IPS DF 6.9 (cell line): ENCODE measurements at regions not wholly inside any gene's neighbourhood (a gene's known extent, or its start where the extent isn't known, plus 50 kb on each side); places are given as distances from the start of the nearest gene placed in this dataset.

Source experiments
- DNase-seq: peaks from one replicate; pipeline ENCODE4 v3.0.0-alpha.2; 2013; ENCODE audit warnings: low read depth, low spot score
- H3K27ac ChIP-seq: one replicate; pipeline ENCODE4 v1.5.1; 2013; ENCODE audit warnings: low read length, control low read depth
- H3K27me3 ChIP-seq: 2 replicates; pipeline ENCODE4 v1.6.1; 2013; ENCODE audit warnings: mild to moderate bottlenecking, low read length; ENCODE audit not compliant: control insufficient read depth, insufficient read depth
- H3K36me3 ChIP-seq: 2 replicates; pipeline ENCODE4 v1.6.1; 2013; ENCODE audit warnings: low read length; ENCODE audit not compliant: control insufficient read depth, insufficient read depth
- H3K4me1 ChIP-seq: 2 replicates; pipeline ENCODE4 v1.6.1; 2013; ENCODE audit warnings: low read length; ENCODE audit not compliant: control insufficient read depth, insufficient read depth
- H3K4me3 ChIP-seq: 2 replicates; pipeline ENCODE4 v1.5.1; 2013; ENCODE audit warnings: mild to moderate bottlenecking, low read length
- H3K9me3 ChIP-seq: 2 replicates; pipeline ENCODE4 v1.6.1; 2013; ENCODE audit warnings: low read length, inconsistent platforms; ENCODE audit not compliant: control insufficient read depth, insufficient read depth
- WGBS: extraction: QIAGEN DNeasy Blood & Tissue Kit; methylation state at CpG from one replicate; pipeline ENCODE4 v1.1.7; 2013; ENCODE audit warnings: mixed read lengths, missing lambda C conversion rate; ENCODE audit not compliant: insufficient read length, insufficient coverage; 5-methylcytosine and 5-hydroxymethylcytosine counted together

DNA sequence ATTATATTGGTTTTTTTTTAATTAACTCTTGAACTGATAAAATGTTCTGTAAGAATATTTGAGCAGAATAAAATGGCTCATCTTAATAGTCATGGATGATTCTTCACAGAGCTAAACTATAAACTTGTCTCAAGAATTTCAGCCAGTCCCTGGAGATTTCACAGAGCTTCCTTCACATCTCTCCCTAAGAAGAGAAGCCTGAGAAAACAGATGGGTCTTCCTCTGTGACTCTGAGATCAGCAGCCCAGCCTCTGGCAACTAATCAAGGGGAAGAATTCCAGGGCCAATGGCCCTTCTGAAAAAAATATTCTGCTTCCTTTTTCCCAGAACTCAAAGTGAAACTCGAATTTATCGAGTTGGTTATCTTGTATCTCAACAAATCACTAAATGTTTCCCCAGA, 122.2 kb upstream of the ITGA1 start:
- WGBS: no CpG with 5 or more reads among the region's 2 CpGs
- no peak for DNase-seq
- no peaks in the 10 kb centered on the region for H3K4me1 ChIP-seq
- H3K9me3 ChIP-seq: no peaks in the 10 kb centered on the region
- no peaks in the 10 kb centered on the region for H3K36me3 ChIP-seq
- no peak overlapping the region for H3K27ac ChIP-seq
- no peak overlapping the region for H3K4me3 ChIP-seq
- no peaks in the 10 kb centered on the region for H3K27me3 ChIP-seq

GRCh38 chr5:52668139-52668538, 119.6 kb upstream of the ITGA1 start:
- no peak overlapping the region for H3K4me3 ChIP-seq
- no peaks in the 10 kb centered on the region for H3K4me1 ChIP-seq
- DNase-seq: no peak
- no peak overlapping the region for H3K27ac ChIP-seq
- no peaks in the 10 kb centered on the region for H3K27me3 ChIP-seq
- WGBS: no CpG with 5 or more reads among the region's 3 CpGs
- no peaks in the 10 kb centered on the region for H3K36me3 ChIP-seq
- no peaks in the 10 kb centered on the region for H3K9me3 ChIP-seq

DNA sequence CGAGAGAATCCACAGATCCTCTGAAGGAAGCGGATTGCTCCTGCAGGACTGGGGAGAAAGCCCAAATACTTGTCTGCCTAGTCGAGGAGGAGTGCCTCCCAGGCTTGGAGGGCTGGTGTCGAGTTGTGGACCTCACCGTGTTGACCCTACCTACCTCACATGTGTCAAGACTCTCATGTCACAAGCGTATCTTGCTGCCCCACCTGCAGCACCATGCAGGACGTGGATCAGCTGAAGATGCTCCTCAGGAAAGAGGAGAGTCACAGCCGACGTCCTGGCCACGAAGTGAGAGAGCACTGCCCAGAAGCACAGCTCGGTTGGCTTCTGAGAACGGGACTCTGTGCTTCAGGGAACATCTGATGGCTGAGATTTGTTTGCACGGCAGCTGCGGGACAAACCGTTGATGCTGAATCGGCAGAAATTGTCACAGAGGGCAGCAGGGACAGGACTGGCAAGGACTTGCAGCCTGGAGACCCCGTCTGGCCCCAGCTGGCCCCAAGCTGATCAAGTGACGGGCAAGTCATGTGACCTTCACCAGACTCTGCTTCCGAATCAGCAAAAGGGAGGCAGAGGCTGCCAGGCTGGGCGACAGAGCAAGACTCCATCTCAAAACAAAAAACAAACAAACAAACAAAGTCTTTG, 119.1 kb upstream of the ITGA1 start:
- H3K27me3 ChIP-seq: no peaks in the 10 kb centered on the region
- H3K36me3 ChIP-seq: no peaks in the 10 kb centered on the region
- no peak overlapping the region for H3K4me3 ChIP-seq
- no CpG with 5 or more reads among the region's 20 CpGs for WGBS
- H3K4me1 ChIP-seq: no peaks in the 10 kb centered on the region
- H3K9me3 ChIP-seq: no peaks in the 10 kb centered on the region
- no peak for DNase-seq
- H3K27ac ChIP-seq: no peak overlapping the region

- no peak for DNase-seq
- no peaks in the 10 kb centered on the region for H3K36me3 ChIP-seq
- no peaks in the 10 kb centered on the region for H3K27me3 ChIP-seq
- H3K4me3 ChIP-seq: no peak overlapping the region
- no peaks in the 10 kb centered on the region for H3K4me1 ChIP-seq
- H3K9me3 ChIP-seq: no peaks in the 10 kb centered on the region
- whole genome bisulfite sequencing: no CpG with 5 or more reads among the region's 1 CpG
- H3K27ac ChIP-seq: no peak overlapping the region
Measured at GRCh38 chr5:52672459-52672858, 115.3 kb upstream of the ITGA1 start.

DNA sequence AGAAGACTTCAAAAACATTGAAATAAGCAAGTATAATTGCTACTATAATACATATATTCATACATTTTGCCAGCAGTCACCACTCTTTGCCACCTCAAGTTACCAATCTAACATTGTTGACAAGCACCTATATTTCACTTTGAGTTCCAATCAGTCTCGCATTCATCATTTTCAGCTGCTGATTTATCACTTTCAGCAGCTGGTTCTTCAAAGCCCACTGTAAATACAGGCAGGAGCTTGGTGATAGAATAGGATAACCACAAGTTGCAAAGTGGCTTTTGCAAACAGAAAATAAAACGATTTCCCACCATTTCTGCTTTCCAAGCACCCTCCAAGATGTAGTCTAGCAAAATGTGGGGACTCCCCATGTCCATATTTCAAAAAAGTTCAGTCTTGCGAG, 114.2 kb upstream of the ITGA1 start:
- Histone ChIP-seq H3K4me3 (no peak overlapping the region), H3K27ac (no peak overlapping the region), H3K9me3 (no peaks in the 10 kb centered on the region), H3K36me3 (no peaks in the 10 kb centered on the region), H3K27me3 (no peaks in the 10 kb centered on the region), H3K4me1 (no peaks in the 10 kb centered on the region)
- no peak for DNase-seq
- no CpG with 5 or more reads among the region's 3 CpGs for WGBS

GRCh38 chr5:52674815-52675545, 112.7 kb upstream of the ITGA1 start:
- Histone ChIP-seq H3K4me3 (no peak overlapping the region), H3K9me3 (no peaks in the 10 kb centered on the region), H3K27me3 (no peaks in the 10 kb centered on the region), H3K27ac (no peak overlapping the region), H3K4me1 (no peaks in the 10 kb centered on the region), H3K36me3 (no peaks in the 10 kb centered on the region)
- DNase-seq: no peak
- WGBS: no CpG with 5 or more reads among the region's 5 CpGs

DNA sequence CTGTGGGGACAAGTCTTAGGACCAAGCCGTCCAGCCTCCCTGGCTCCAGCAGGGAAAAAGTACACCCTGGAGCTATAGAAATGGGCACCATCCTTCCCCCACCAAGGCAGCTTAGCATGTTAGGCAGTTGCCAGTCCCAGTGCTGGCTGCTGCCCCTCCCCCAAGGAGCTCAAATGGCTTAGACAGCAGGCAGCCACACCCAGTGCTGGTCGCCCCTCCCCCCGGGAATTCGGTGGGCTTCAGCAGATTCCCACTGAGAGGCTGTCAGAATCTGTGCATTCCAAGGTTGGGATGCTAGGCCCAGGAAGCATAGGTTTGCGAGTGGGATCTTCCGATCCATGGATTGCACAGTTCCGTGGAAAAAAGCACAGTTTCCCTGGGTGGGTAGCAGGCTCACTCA, 105.2 kb upstream of the ITGA1 start:
- Histone ChIP-seq H3K36me3 (no peaks in the 10 kb centered on the region), H3K4me1 (peaks cover 6% of the 10 kb centered on the region; the same call in 1 of the 2 replicates), H3K27ac (no peak overlapping the region), H3K27me3 (no peaks in the 10 kb centered on the region), H3K4me3 (no peak overlapping the region), H3K9me3 (no peaks in the 10 kb centered on the region)
- no CpG with 5 or more reads among the region's 7 CpGs for WGBS
- DNase-seq: no peak

GRCh38 chr5:52684051-52684450, 103.7 kb upstream of the ITGA1 start:
- H3K4me3 ChIP-seq: no peak overlapping the region
- DNase-seq: no peak
- peaks cover 6% of the 10 kb centered on the region; the same call in 1 of the 2 replicates for H3K4me1 ChIP-seq
- H3K27me3 ChIP-seq: no peaks in the 10 kb centered on the region
- H3K27ac ChIP-seq: no peak overlapping the region
- 100% methylated on average over 1 of the region's 1 CpG for WGBS
- H3K36me3 ChIP-seq: no peaks in the 10 kb centered on the region
- no peaks in the 10 kb centered on the region for H3K9me3 ChIP-seq

DNA sequence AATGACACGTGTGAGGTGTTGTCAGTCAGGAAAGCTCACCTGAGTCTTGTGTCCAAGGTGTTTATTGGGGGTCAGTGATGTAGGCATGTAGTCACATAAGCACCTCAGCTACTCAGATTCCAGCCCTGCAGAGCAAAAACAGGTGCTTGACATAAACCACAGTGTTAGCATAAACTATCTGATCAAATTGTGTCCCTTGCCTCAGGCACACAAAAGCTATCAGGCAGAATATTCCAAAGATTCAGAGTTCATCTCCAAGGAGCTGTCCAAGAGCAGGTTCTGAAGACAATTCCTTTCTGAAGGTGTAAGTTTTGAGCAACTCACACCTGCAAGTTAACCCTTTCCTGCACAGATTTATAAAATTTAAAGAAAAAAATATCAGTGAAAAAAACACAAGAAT, 102.2 kb upstream of the ITGA1 start:
- H3K4me1 ChIP-seq: peaks cover 6% of the 10 kb centered on the region; the same call in 1 of the 2 replicates
- H3K36me3 ChIP-seq: no peaks in the 10 kb centered on the region
- H3K4me3 ChIP-seq: no peak overlapping the region
- no peak overlapping the region for H3K27ac ChIP-seq
- DNase-seq: no peak
- no CpG with 5 or more reads among the region's 1 CpG for WGBS
- H3K9me3 ChIP-seq: no peaks in the 10 kb centered on the region
- no peaks in the 10 kb centered on the region for H3K27me3 ChIP-seq

DNA sequence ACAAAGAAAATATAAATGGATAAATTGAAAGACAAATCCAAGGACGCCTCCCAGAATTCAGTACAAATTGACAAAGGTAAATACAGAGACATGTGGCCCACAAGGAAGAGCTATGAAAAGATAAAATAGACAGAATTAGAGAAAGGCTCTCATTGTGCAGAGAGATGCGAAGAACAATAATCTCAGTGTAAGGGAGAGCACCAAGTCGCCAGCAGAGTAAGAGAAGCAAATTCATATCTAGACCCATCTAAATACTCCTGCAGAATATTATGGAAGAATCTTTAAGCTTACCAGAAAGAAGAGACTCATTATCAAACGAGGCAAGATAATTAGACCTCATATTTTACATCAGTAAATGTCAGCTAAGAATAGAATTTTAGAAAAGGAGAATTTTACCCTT, 101.7 kb upstream of the ITGA1 start:
- WGBS: no CpG with 5 or more reads among the region's 4 CpGs
- DNase-seq: no peak

More for the DNA sequence above, 101.7 kb upstream of the ITGA1 start:
- Histone ChIP-seq H3K27ac (no peak overlapping the region), H3K9me3 (no peaks in the 10 kb centered on the region), H3K27me3 (no peaks in the 10 kb centered on the region), H3K36me3 (no peaks in the 10 kb centered on the region), H3K4me3 (no peak overlapping the region), H3K4me1 (peaks cover 6% of the 10 kb centered on the region; the same call in 1 of the 2 replicates)
